NCI-H82 treated with DMSO at 0.1 percent for 48 hours (cell line): ENCODE measurements at regions not wholly inside any gene's neighbourhood (a gene's known extent, or its start where the extent isn't known, plus 50 kb on each side); places are given as distances from the start of the nearest gene placed in this dataset.
"Not testable (repeated sequence)": the region's sequence is repeated elsewhere in the genome, so short reads cannot be mapped to it uniquely, and the experiment has no call there.

Experiments
- DNase-seq: peaks from one replicate; lab custom pipeline; 2025; ENCODE audit not compliant: unreplicated experiment; lab: John Stamatoyannopoulos, UW

GRCh38 chrX:34406580-34406979, 250.5 kb downstream of the TMEM47 start:
- no peak for DNase-seq

- no peak for DNase-seq
Observed at GRCh38 chrX:34404386-34405070, 252.6 kb downstream of the TMEM47 start.

- no peak for DNase-seq
Observed at GRCh38 chrX:34401411-34401810, 255.7 kb downstream of the TMEM47 start.

- no peak for DNase-seq
Observed at GRCh38 chrX:34382416-34382815, 250.3 kb upstream of the FAM47A start.

- no peak for DNase-seq
Observed at GRCh38 chrX:34381241-34381640, 249.1 kb upstream of the FAM47A start.

- DNase-seq, result no peak
Observed at GRCh38 chrX:34379891-34380290, 247.8 kb upstream of the FAM47A start.

GRCh38 chrX:34377645-34378044, 245.5 kb upstream of the FAM47A start:
- DNase-seq, result no peak

- no peak for DNase-seq
Observed at GRCh38 chrX:34371754-34372153, 239.6 kb upstream of the FAM47A start.

- DNase-seq, result no peak
Observed at GRCh38 chrX:34365471-34365870, 233.4 kb upstream of the FAM47A start.

- DNase-seq, result no peak
Observed at GRCh38 chrX:34350561-34351335, 218.6 kb upstream of the FAM47A start.

GRCh38 chrX:34343001-34343400, 210.9 kb upstream of the FAM47A start:
- no peak for DNase-seq

- no peak for DNase-seq
Observed at GRCh38 chrX:34341814-34342213, 209.7 kb upstream of the FAM47A start.

- DNase-seq, result no peak
Observed at GRCh38 chrX:34341258-34341657, 209.1 kb upstream of the FAM47A start.

- DNase-seq, result no peak
Observed at GRCh38 chrX:34338046-34338445, 205.9 kb upstream of the FAM47A start.

- not testable (repeated sequence) for DNase-seq
Observed at GRCh38 chrX:34335376-34335775, 203.3 kb upstream of the FAM47A start.

- peak; percentile 49 for DNase-seq
Observed at GRCh38 chrX:34332334-34332733, 200.2 kb upstream of the FAM47A start.

GRCh38 chrX:34325460-34325859, 193.3 kb upstream of the FAM47A start:
- no peak for DNase-seq

- DNase-seq, result not testable (repeated sequence)
Observed at GRCh38 chrX:34320424-34320823, 188.3 kb upstream of the FAM47A start.

- peak; percentile 30 for DNase-seq
Observed at GRCh38 chrX:34300871-34301270, 168.8 kb upstream of the FAM47A start.

- no peak for DNase-seq
Observed at GRCh38 chrX:34299451-34299967, 167.4 kb upstream of the FAM47A start.

- DNase-seq, result no peak
Observed at GRCh38 chrX:34294665-34295064, 162.6 kb upstream of the FAM47A start.

- no peak for DNase-seq
Observed at GRCh38 chrX:34288782-34289181, 156.7 kb upstream of the FAM47A start.
